Neural progenitor cell (in vitro differentiated cells): ENCODE measurements at regions not wholly inside any gene's neighbourhood (a gene's known extent, or its start where the extent isn't known, plus 50 kb on each side); places are given as distances from the start of the nearest gene placed in this dataset.

Source experiments
- DNase-seq: peaks from one replicate; pipeline ENCODE4 v3.0.0-alpha.2; 2016; ENCODE audit warnings: low spot score
- H2AFZ ChIP-seq: fragments of 200-600 bp; sonication (generic); replicated peaks from 2 replicates; pipeline ENCODE4 v1.6.1; 2016; ENCODE audit warnings: antibody characterized with exemption
- H3F3A ChIP-seq: fragments of 200-600 bp; sonication (generic); 2 replicates; pipeline ENCODE4 v1.6.1; 2016; ENCODE audit warnings: antibody characterized with exemption, low read depth
- H3K27ac ChIP-seq: fragments of 200-600 bp; sonication (generic); 2 replicates; pipeline ENCODE4 v1.5.1; 2016; ENCODE audit warnings: mild to moderate bottlenecking
- H3K27me3 ChIP-seq: fragments of 200-600 bp; sonication (generic); 2 replicates; pipeline ENCODE4 v1.6.1; 2016; ENCODE audit warnings: mild to moderate bottlenecking, moderate library complexity
- H3K36me3 ChIP-seq: fragments of 200-600 bp; sonication (generic); 2 replicates; pipeline ENCODE4 v1.5.1; 2016
- H3K4me1 ChIP-seq: fragments of 200-600 bp; sonication (generic); 2 replicates; pipeline ENCODE4 v1.6.1; 2016; ENCODE audit warnings: mixed run types
- H3K4me2 ChIP-seq: fragments of 200-600 bp; sonication (generic); 2 replicates; pipeline ENCODE4 v1.6.1; 2016
- H3K4me3 ChIP-seq: fragments of 200-600 bp; sonication (generic); 2 replicates; pipeline ENCODE4 v1.5.1; 2016
- H3K79me2 ChIP-seq: fragments of 200-600 bp; sonication (generic); 2 replicates; pipeline ENCODE4 v1.6.1; 2016; ENCODE audit warnings: low read depth
- H3K9ac ChIP-seq: fragments of 200-600 bp; sonication (generic); 2 replicates; pipeline ENCODE4 v1.6.1; 2016
- H3K9me3 ChIP-seq: fragments of 200-600 bp; sonication (generic); 2 replicates; pipeline ENCODE4 v1.5.1; 2016; ENCODE audit warnings: low read depth
- H4K20me1 ChIP-seq: fragments of 200-600 bp; sonication (generic); 2 replicates; pipeline ENCODE4 v1.6.1; 2016; ENCODE audit warnings: low read depth
- H3K27ac Mint-ChIP-seq: 3 replicates; pipeline ENCODE4 v1.8.0; 2021; ENCODE audit warnings: mixed read lengths
- H3K27me3 Mint-ChIP-seq: 2 replicates; pipeline ENCODE4 v1.8.0; 2022; ENCODE audit warnings: low read depth, mild to moderate bottlenecking, inconsistent platforms, moderate library complexity, mixed read lengths; ENCODE audit not compliant: insufficient read depth
- H3K36me3 Mint-ChIP-seq: 3 replicates; pipeline ENCODE4 v1.8.0; 2021; ENCODE audit warnings: mixed read lengths
- H3K4me1 Mint-ChIP-seq: 3 replicates; pipeline ENCODE4 v1.8.0; 2021; ENCODE audit warnings: mixed read lengths
- H3K4me3 Mint-ChIP-seq: 3 replicates; pipeline ENCODE4 v1.8.0; 2021; ENCODE audit warnings: mild to moderate bottlenecking, moderate library complexity, mixed read lengths
- H3K9me3 Mint-ChIP-seq: 3 replicates; pipeline ENCODE4 v1.8.0; 2020; ENCODE audit warnings: mixed read lengths
- CTCF ChIP-seq: fragments of 200-600 bp; sonication (generic); IDR thresholded peaks from 2 replicates; pipeline ENCODE4 v1.5.1; 2017; ENCODE audit warnings: antibody characterized with exemption, mild to moderate bottlenecking
- EZH2 ChIP-seq: fragments of 200-600 bp; sonication (generic); IDR thresholded peaks from 2 replicates; pipeline ENCODE4 v1.6.1; 2017; ENCODE audit warnings: antibody characterized with exemption, mild to moderate bottlenecking, moderate library complexity
- EZH2phosphoT487 ChIP-seq: fragments of 200-600 bp; sonication (generic); IDR thresholded peaks from 2 replicates; pipeline ENCODE4 v1.6.1; 2017; ENCODE audit warnings: antibody characterized with exemption

GRCh38 chr5:165448753-165449152 lies 1943.3 kb downstream of the MAT2B start:
- no peak overlapping the region for H3K4me3 ChIP-seq
- no peak overlapping the region for H3K9ac ChIP-seq
- no peak overlapping the region for H2AFZ ChIP-seq
- H4K20me1 ChIP-seq: no peaks in the 10 kb centered on the region
- H3K27ac Mint-ChIP-seq: no peak overlapping the region
- H3K27ac ChIP-seq: no peak overlapping the region
- peaks cover 9% of the 10 kb centered on the region for H3K9me3 Mint-ChIP-seq
- no peaks in the 10 kb centered on the region for H3K4me1 Mint-ChIP-seq
- H3F3A ChIP-seq: no peaks in the 10 kb centered on the region
- no peaks in the 10 kb centered on the region for H3K36me3 Mint-ChIP-seq
- no peaks in the 10 kb centered on the region for H3K4me1 ChIP-seq
- H3K9me3 ChIP-seq: no peaks in the 10 kb centered on the region
- no peaks in the 10 kb centered on the region for H3K27me3 Mint-ChIP-seq
- no peak for TF ChIP-seq EZH2phosphoT487
- TF ChIP-seq EZH2: no peak
- TF ChIP-seq CTCF: no peak
- H3K27me3 ChIP-seq: no peaks in the 10 kb centered on the region
- H3K79me2 ChIP-seq: no peaks in the 10 kb centered on the region
- no peak overlapping the region for H3K4me2 ChIP-seq
- no peaks in the 10 kb centered on the region for H3K36me3 ChIP-seq
- no peak overlapping the region for H3K4me3 Mint-ChIP-seq
- no peak for DNase-seq

- no peaks in the 10 kb centered on the region for H3K9me3 ChIP-seq
- DNase-seq: peak; percentile 64
- Mint-ChIP-seq H3K27ac (no peak overlapping the region), H3K27me3 (no peaks in the 10 kb centered on the region), H3K36me3 (no peaks in the 10 kb centered on the region), H3K9me3 (no peaks in the 10 kb centered on the region), H3K4me1 (peaks cover 5% of the 10 kb centered on the region), H3K4me3 (no peak overlapping the region)
- H3K27me3 ChIP-seq: no peaks in the 10 kb centered on the region
- H3K9ac ChIP-seq: no peak overlapping the region
- no peak overlapping the region for H3K4me3 ChIP-seq
- no peak overlapping the region for H2AFZ ChIP-seq
- no peaks in the 10 kb centered on the region for H4K20me1 ChIP-seq
- H3K36me3 ChIP-seq: no peaks in the 10 kb centered on the region
- no peak overlapping the region for H3K27ac ChIP-seq
- no peak overlapping the region for H3K4me2 ChIP-seq
- no peaks in the 10 kb centered on the region for H3K79me2 ChIP-seq
- TF ChIP-seq CTCF (peak; percentile 80), EZH2phosphoT487 (no peak), EZH2 (no peak)
- no peaks in the 10 kb centered on the region for H3K4me1 ChIP-seq
- H3F3A ChIP-seq: no peaks in the 10 kb centered on the region
Observed at GRCh38 chr5:165457859-165458481, 1952.6 kb downstream of the MAT2B start.

GRCh38 chr5:165459232-165459631 lies 1953.8 kb downstream of the MAT2B start:
- Histone ChIP-seq H3K79me2 (no peaks in the 10 kb centered on the region), H2AFZ (no peak overlapping the region), H3K4me3 (no peak overlapping the region), H3K4me1 (no peaks in the 10 kb centered on the region), H3F3A (no peaks in the 10 kb centered on the region), H3K9me3 (no peaks in the 10 kb centered on the region), H3K27me3 (no peaks in the 10 kb centered on the region), H3K27ac (no peak overlapping the region), H3K4me2 (no peak overlapping the region), H4K20me1 (no peaks in the 10 kb centered on the region), H3K36me3 (no peaks in the 10 kb centered on the region), H3K9ac (no peak overlapping the region)
- Mint-ChIP-seq H3K4me1 (peaks cover 5% of the 10 kb centered on the region), H3K9me3 (no peaks in the 10 kb centered on the region), H3K4me3 (no peak overlapping the region), H3K27ac (no peak overlapping the region), H3K36me3 (no peaks in the 10 kb centered on the region), H3K27me3 (no peaks in the 10 kb centered on the region)
- DNase-seq: no peak
- no peak for TF ChIP-seq CTCF
- TF ChIP-seq EZH2: no peak
- TF ChIP-seq EZH2phosphoT487: no peak
